NCI-H2107 (cell line): ENCODE measurements at regions not wholly inside any gene's neighbourhood (a gene's known extent, or its start where the extent isn't known, plus 50 kb on each side); places are given as distances from the start of the nearest gene placed in this dataset.

ENCODE experiments used
- DNase-seq: peaks from one replicate; lab custom pipeline; 2025; lab: John Stamatoyannopoulos, UW

DNA sequence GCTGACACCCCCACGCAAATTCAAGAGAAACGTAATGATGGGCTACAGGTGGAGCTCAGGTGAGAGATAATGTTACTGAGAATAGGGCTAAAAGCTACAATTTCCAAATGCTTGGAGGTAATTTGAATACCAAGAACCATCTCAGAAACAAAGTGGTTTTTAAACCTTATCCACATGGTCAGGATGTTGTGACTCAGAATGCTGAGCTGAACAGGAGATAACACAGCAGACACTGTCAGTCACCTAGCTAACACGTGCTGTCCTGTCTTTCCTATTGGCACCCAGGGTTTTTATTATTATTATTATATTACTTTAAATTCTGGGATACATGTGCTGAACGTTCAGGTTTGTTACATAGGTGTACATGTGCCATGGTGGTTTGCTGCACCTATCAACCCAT, 233.0 kb upstream of the MAF start:
- no peak for DNase-seq

DNA sequence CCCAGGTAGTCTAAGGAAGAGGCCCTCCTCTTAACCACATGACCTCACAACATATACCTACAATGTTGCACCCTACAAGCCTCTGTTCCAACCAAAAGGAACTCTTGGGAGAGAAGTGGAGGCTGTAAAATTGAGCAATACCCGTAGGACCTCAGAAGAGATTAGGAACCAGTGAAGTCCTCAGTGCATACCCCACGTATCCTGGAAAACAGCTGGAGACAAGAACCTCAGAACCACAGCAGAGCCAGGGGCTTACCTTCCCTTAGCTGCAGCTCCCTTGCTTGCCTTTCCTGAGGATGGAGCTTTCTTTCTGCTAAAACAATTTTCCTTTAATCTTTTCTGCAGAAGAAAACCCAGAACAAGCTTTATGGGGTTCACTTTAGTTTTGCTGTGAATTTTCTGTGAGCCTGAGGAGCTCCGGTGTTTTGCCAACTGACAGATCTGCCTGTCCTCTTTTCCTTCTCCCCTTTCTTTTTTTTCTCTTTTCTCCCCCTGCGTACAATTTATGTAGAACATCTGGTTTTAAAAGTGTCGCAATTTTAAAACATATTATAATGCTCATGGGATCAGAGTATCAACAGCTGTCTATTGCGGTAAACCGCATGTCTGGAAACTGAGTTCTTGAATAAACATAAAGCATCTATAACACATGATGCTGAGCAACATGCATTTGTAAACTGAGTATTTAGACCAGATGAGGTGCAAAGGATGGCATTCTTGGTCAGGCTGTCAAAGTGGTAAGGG, 226.4 kb upstream of the MAF start:
- DNase-seq = no peak

DNA sequence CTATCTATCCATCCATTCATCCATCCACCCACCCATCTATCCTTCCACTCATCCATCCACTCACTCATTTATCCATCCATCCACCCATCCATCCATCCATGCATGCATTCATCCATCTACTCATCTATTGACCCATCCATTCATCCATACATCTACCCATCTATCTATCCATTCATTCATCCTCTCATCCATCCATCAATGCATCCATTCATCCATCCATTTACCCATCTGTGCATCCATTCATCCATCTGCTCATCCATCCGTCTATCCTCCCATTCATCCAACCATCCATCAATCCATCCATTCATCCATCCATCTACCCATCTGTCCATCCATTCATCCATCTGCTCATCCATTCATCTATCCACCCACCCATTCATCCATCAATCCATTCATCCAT, 224.5 kb upstream of the MAF start:
- DNase-seq = no peak

GRCh38 chr16:79823639-79824038, 223.1 kb upstream of the MAF start:
- no peak for DNase-seq

DNA sequence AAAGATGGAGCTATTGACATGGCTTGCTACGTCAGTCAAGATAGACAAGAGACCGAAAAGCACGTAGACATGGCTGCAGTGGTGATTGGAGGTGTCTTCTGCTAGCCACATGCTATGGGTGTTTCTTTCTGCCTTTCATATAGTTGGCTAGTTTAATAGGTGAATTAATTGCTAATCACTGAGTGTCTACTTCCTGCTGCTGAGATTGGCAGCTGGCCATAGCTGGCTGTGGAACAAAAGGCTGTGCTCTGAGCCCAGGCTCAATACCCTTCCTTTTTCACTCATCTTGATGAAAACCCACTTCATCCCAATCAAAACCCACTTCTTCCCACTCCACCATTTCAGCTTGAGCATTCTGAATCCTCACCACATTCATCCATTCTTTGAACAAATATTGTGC, 221.4 kb upstream of the MAF start:
- DNase-seq = no peak

- DNase-seq = no peak
Observed at GRCh38 chr16:79816081-79816497, 215.6 kb upstream of the MAF start.

GRCh38 chr16:79815049-79815448, 214.5 kb upstream of the MAF start:
- DNase-seq = no peak

DNA sequence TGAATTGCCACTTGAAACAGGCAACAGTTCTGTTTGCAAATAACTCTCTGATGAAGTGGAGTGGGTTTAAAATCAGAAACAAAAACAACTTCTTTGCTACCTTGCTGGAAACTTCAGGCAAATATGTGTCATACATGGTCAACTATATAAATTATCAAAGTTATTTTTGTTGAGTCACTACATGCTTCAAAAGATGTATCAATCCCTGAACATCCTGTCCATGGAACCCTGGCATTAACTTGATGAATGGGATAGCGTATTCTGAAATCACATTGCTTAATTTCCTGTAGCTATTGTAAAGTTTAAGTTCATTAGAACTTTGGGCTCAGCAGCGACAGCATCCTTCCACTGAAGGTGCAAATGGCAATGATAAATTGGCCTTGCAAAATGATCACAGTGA, 213.6 kb upstream of the MAF start:
- DNase-seq = no peak

DNA sequence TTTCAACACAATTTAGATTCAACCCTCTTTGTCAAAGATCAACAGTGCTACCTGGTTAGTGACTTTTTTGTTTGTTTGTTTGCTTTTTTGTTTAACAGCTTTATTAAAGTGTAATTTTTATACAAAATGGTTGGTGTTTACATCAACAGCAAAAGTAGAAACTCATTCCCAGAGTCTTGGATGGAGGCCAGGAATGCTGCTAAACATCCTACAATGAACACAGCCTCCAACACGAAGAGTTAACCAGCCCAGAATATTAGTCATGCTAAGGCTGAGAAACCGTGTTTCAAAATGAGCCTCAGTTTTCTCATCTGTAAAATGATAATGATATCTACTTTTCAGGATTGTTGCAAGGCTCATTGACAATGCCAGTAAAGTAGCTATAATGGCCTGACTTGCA, 211.0 kb upstream of the MAF start:
- no peak for DNase-seq

GRCh38 chr16:79810449-79811189, 210.1 kb upstream of the MAF start:
- no peak for DNase-seq

DNA sequence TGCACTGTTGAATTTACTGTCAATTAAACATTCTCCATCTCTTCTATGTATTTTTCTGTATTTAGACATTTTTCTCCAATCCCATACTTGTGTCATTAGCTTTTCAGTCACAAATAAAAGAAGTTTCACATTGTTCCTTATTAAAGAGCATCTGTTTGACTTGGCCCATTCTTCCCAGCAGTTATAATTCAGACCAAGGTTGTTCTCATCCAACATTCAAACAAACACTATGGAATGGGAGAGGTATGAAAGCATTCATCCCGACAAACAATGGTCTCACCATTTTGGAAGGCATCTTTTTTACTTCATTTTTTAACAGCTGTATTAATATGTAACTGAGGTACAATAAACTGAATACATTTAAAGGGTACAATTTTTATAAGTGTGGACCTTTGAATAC, 208.8 kb upstream of the MAF start:
- no peak for DNase-seq

GRCh38 chr16:79808731-79809130, 208.2 kb upstream of the MAF start:
- DNase-seq = no peak

- DNase-seq = no peak
Observed at GRCh38 chr16:79806757-79807156, 206.2 kb upstream of the MAF start.

GRCh38 chr16:79805621-79806020, 205.1 kb upstream of the MAF start:
- no peak for DNase-seq

DNA sequence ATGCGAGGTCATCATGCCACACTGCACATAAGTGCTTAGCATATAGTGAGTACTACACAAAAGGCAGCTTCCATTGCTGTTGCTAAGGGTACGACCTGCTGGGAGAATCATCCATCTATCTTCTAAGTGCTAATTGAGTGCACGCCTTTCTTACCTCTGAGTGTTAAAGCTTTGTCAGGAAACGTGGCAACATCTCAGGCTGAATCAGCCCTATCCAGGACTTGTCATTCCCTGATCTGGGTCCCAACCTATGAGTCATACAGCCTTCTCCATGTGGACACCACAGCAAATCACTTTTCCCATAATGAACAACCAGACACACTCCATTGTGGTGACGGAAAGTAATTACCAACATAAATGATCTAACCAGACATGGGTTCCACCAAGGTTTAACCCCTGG, 201.1 kb upstream of the MAF start:
- DNase-seq = no peak

GRCh38 chr16:79800016-79800608, 199.6 kb upstream of the MAF start:
- DNase-seq = no peak

DNA sequence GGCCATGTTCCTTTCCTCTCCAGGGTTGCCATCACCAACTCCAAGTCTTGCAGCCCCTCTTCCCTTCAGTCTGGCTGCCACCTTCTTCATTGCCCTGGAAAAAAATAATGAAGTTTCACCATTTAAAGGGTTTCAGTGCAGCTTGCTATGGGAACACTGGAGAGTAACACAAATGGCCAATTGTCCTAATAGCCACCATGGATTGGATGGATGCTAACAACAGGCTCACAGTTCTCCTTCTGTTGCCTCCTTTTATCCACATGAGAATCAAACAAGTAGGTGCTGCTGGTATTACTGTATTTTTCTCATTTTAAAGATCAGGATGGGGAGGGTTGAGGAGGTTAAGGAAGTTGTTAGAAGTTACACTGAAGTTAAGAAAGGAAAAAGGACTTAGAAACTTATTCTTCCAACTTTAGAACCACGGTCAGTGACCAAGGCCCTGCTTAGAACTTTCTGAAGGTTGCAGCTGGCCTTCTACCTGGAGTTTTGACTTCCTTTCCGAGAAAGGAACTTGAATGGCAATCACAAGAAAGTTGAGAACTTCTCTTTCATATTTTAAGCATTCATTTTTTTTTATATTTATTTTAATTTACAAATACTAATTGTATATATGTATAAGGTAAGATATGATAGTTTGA, 198.0 kb upstream of the MAF start:
- DNase-seq = no peak

GRCh38 chr16:79797486-79797885, 196.9 kb upstream of the MAF start:
- no peak for DNase-seq

DNA sequence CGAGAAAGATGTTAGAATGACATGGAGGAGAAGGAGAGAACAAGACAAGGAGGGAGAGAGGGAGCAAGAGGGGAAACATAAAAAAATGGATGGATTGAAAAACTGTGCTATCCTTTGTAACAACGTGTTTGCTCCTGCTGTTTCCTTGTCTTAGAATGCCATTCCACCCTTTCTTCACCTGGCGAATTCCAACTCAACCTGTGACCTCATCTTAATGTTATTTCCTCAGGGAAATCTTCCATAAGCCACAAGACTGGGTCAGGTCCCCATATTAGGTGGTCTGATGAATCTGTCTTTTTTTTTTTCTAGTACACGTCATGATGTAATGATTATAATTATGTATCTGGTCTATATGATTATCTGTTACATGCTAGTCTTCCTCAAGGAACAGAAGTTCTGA, 195.0 kb upstream of the MAF start:
- DNase-seq = no peak

GRCh38 chr16:79794941-79795340, 194.4 kb upstream of the MAF start:
- no peak for DNase-seq

DNA sequence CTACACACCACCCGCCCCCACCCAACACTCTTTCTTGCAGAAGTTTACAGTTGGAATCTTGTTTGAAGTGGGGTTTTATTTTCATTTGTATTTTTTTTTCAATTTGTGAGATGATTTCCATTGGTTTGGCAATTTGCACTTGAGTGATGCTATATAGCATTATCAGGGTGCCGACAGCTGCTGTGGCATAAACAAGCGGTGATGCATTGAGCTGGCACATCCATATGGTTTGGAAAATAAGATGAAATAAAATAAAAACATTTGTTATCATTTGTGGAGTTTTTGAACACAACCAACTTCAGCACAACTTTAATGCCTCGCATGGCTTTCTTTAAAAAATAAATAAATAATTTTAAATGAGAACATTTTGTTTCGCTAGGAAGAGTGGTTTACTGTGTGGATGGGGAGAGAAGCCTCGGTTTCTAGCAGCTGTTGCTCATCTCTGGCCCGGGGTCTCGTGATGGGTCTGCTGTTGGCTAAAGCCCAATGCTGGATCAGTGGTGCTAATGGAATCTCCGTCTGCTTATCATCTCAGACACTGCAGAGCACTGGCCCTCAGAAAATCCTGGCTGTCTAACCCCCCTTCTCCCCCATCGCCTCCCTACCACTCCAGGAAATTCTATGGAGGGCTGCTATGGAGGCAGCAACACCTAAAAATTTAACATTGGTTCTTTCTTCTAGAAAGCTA, 192.3 kb upstream of the MAF start:
- no peak for DNase-seq

DNA sequence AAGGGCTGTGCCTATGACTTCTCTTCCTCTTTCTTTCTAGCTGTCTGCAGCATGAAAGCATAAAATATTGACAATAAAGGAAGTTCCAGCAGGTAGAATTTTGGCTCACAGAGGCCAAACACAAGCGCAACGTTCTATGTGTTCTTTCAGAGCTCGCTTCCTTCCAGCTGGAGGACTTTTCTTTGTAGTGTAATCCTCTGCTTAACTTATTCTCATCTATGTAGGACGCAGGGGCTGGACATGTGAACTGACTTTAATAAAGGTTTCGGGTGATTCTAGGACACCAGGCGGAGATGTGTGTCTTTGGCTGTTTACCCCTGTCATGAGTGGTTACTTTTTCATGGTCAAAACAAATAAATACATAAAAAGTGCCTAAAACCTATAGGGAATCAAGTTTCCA, 191.5 kb upstream of the MAF start:
- DNase-seq = no peak
